Osteoblast (primary cell): ENCODE measurements at regions not wholly inside any gene's neighbourhood (a gene's known extent, or its start where the extent isn't known, plus 50 kb on each side); places are given as distances from the start of the nearest gene placed in this dataset.

ENCODE experiments used
- DNase-seq: peaks from one replicate; pipeline ENCODE4 v3.0.0; 2011; ENCODE audit warnings: low spot score, mixed read lengths; ENCODE audit not compliant: insufficient read length; ENCODE audit errors: missing footprints
- H2AFZ ChIP-seq: 2 replicates; pipeline ENCODE4 v1.6.0; 2011; ENCODE audit warnings: mild to moderate bottlenecking, low read length
- H3K27ac ChIP-seq: 2 replicates; pipeline ENCODE4 v1.5.1; 2011; ENCODE audit warnings: mild to moderate bottlenecking, low read depth, low read length, moderate library complexity
- H3K27me3 ChIP-seq: 2 replicates; pipeline ENCODE4 v1.6.0; 2012; ENCODE audit warnings: mild to moderate bottlenecking, control low read depth, inconsistent platforms, low read length, moderate library complexity; ENCODE audit not compliant: insufficient read depth
- H3K36me3 ChIP-seq: 2 replicates; pipeline ENCODE4 v1.5.1; 2011; ENCODE audit warnings: mild to moderate bottlenecking, low read length, control low read depth, moderate library complexity; ENCODE audit not compliant: insufficient read depth
- H3K4me1 ChIP-seq: 2 replicates; pipeline ENCODE4 v1.5.1; 2011; ENCODE audit warnings: mild to moderate bottlenecking, low read length, control low read depth, moderate library complexity; ENCODE audit not compliant: insufficient read depth
- H3K4me2 ChIP-seq: 2 replicates; pipeline ENCODE4 v1.6.0; 2011; ENCODE audit warnings: mild to moderate bottlenecking, low read length; ENCODE audit not compliant: insufficient read depth
- H3K4me3 ChIP-seq: fragments of 200-600 bp; sonication (generic); 3 replicates; pipeline ENCODE4 v1.5.1; 2012; ENCODE audit warnings: mild to moderate bottlenecking, low read length, inconsistent platforms; ENCODE audit not compliant: insufficient read depth
- H3K79me2 ChIP-seq: 2 replicates; pipeline ENCODE4 v1.6.0; 2012; ENCODE audit warnings: mild to moderate bottlenecking, low read length, control low read depth, inconsistent platforms; ENCODE audit not compliant: insufficient read depth
- H3K9me3 ChIP-seq: 2 replicates; pipeline ENCODE4 v1.5.1; 2011; ENCODE audit warnings: low read depth, low read length, control low read depth
- H4K20me1 ChIP-seq: 2 replicates; pipeline ENCODE4 v1.6.0; 2012; ENCODE audit warnings: mild to moderate bottlenecking, low read length, control low read depth; ENCODE audit not compliant: insufficient read depth
- TF ChIP-seq, protein P1 (sequence below): IDR thresholded peaks from 2 replicates; pipeline ENCODE4 v1.5.1; 2011; ENCODE audit warnings: mild to moderate bottlenecking, low read depth, low read length, moderate library complexity; ENCODE audit errors: extremely low read depth

DNA sequence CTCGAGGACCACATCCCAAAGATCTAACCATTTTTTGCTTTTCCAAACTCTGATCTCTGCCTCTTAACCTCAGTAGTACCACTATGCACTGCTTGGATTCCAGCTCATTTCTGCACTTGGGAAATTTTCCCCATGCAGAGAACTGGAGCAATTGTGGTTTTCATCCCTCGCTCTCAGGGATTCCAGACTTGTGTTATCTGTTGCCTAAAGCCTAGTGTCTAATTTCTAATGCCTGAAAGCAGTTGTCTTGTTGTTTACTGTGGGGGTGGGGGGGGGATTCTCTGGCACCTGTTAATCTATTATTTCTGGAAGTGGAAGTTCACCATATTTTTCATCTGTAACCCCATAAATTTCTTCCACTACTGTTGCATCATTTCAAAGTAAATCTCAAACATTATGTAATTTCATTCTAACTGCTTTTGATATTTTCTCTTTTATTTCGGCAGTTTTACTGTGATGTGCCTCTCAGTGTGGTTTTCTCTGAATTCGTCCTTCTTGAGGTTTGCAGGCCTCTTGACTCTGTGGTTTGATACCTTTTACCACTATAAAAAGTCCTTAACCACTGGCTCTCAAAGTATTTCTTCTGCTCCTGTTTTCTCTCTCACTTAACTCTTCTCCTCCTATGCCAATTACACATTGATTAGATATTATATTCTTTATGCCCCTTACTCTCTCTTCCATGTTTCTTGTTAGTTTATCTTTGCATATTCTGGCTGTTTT lies 205.6 kb upstream of the EOLA2 start:
- no peaks in the 10 kb centered on the region for H3K27me3 ChIP-seq
- H4K20me1 ChIP-seq: no peaks in the 10 kb centered on the region
- H3K79me2 ChIP-seq: no peaks in the 10 kb centered on the region
- no peaks in the 10 kb centered on the region for H3K36me3 ChIP-seq
- H2AFZ ChIP-seq: no peak overlapping the region
- no peak overlapping the region for H3K4me2 ChIP-seq
- no peaks in the 10 kb centered on the region for H3K4me1 ChIP-seq
- H3K4me3 ChIP-seq: no peak overlapping the region
- TF ChIP-seq, protein P1, sequence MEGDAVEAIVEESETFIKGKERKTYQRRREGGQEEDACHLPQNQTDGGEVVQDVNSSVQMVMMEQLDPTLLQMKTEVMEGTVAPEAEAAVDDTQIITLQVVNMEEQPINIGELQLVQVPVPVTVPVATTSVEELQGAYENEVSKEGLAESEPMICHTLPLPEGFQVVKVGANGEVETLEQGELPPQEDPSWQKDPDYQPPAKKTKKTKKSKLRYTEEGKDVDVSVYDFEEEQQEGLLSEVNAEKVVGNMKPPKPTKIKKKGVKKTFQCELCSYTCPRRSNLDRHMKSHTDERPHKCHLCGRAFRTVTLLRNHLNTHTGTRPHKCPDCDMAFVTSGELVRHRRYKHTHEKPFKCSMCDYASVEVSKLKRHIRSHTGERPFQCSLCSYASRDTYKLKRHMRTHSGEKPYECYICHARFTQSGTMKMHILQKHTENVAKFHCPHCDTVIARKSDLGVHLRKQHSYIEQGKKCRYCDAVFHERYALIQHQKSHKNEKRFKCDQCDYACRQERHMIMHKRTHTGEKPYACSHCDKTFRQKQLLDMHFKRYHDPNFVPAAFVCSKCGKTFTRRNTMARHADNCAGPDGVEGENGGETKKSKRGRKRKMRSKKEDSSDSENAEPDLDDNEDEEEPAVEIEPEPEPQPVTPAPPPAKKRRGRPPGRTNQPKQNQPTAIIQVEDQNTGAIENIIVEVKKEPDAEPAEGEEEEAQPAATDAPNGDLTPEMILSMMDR: no peak
- H3K9me3 ChIP-seq: no peaks in the 10 kb centered on the region
- no peak for DNase-seq
- H3K27ac ChIP-seq: no peak overlapping the region

DNA sequence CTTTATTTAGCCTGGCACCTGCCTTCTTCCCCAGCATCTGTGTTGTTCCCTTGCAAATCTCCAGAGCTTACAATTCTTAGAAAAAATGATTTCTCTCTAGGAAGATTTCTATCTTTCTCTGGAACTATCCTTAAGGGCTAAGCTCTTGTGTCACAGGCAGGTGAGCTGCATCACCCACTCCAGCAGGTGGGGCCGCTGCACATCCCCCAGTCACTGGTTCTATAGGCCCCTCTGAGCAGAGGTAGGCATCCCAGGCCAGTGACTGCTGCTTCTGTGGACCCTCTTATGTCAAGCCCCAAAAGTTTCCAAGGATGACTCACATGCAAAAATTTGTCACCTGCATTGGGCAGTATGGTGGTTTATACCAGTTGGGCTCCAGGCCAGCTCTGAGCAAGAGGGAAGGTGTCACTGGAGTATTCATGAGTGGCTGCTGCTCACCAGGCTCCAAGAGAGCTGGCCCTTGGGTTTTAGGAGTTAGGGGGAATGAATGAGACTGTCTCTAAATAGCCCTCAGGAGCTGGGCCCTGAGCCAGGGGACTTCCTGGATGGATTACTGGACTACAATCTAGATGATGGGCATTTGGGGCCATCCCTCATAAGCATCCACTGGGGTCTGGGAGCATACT lies 208.1 kb upstream of the EOLA2 start:
- Histone ChIP-seq H3K9me3 (no peaks in the 10 kb centered on the region), H3K36me3 (no peaks in the 10 kb centered on the region), H3K27me3 (no peaks in the 10 kb centered on the region), H3K4me1 (peaks cover 5% of the 10 kb centered on the region), H3K79me2 (no peaks in the 10 kb centered on the region), H3K4me3 (no peak overlapping the region), H4K20me1 (no peaks in the 10 kb centered on the region), H2AFZ (no peak overlapping the region), H3K4me2 (no peak overlapping the region), H3K27ac (no peak overlapping the region)
- TF ChIP-seq, protein P1: no peak
- DNase-seq: no peak

DNA sequence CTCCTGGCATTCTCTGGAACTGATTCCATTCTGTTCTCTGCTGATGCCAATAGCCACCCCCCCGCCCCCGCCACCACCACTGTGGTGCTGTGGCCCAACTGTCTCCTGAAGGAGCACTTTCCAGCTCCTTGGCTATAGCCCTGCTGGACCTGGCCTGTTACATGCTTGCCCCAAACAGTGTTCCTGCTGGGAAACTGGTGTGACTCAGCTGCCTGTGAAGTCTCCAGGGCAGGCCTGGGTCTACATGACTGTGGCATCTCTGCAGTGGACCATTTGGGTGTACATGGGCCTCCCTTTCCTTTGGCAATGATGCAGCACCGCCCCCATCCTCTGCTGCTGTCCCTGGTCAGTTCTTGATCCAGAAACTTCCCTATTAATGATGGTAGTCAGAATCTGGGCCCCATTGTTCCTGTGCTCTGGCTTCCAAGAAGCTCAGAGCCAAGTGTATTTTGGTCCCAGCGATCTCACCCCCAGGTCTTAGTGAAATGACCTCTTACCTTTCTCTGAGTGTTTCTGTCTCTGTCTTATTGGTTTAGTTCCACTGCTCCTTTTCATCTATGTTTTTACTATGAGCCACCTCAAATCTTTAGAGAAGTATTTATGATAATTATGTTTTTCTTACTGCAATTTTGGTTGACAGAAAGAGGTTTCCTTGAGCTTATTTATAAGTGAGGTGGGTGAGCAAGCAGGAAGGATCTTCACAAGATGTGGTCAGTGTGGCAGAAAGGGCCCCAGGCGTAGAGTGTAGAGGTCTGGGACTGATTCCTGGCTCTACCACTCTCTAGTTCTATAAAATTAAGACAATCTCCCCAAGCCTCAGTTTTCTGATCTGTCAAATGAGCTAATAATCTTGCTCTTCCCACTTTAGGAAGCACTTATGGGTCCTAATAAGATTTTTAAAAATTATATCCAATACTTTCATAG lies 210.7 kb upstream of the EOLA2 start:
- Histone ChIP-seq H3K9me3 (no peaks in the 10 kb centered on the region), H3K27me3 (no peaks in the 10 kb centered on the region), H3K4me1 (peaks cover 5% of the 10 kb centered on the region), H3K27ac (no peak overlapping the region), H3K36me3 (no peaks in the 10 kb centered on the region), H3K4me2 (no peak overlapping the region), H3K79me2 (no peaks in the 10 kb centered on the region), H3K4me3 (no peak overlapping the region), H4K20me1 (no peaks in the 10 kb centered on the region), H2AFZ (no peak overlapping the region)
- DNase-seq: no peak
- TF ChIP-seq, protein P1: no peak
